ENCODE measurements at regions not wholly inside any gene's neighbourhood (a gene's known extent, or its start where the extent isn't known, plus 50 kb on each side); places are given as distances from the start of the nearest gene placed in this dataset.

DNA sequence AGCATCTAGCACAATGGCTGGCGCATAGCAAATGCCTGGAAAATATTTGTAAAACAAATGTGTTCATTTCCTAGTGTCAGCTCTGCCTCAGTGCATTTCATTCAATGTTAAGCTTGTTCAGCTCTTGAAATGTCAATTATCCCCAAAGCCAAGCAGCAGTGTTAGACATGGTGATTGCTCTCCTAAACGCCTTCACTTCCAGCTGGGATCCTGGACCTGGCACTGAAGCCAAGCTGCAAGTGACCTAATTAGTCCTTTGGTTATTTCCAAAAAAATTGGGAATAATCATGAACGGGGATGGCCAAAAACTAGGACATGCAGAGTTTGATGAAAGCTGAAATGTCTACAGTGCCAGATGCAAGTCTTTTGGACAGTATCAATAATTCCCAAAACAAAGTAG is 54.9 kb upstream of the MDGA2 start:
- no peak for TF ChIP-seq POLR2A (IDR thresholded peaks at IDR 0.05)
- TF ChIP-seq, protein P1, sequence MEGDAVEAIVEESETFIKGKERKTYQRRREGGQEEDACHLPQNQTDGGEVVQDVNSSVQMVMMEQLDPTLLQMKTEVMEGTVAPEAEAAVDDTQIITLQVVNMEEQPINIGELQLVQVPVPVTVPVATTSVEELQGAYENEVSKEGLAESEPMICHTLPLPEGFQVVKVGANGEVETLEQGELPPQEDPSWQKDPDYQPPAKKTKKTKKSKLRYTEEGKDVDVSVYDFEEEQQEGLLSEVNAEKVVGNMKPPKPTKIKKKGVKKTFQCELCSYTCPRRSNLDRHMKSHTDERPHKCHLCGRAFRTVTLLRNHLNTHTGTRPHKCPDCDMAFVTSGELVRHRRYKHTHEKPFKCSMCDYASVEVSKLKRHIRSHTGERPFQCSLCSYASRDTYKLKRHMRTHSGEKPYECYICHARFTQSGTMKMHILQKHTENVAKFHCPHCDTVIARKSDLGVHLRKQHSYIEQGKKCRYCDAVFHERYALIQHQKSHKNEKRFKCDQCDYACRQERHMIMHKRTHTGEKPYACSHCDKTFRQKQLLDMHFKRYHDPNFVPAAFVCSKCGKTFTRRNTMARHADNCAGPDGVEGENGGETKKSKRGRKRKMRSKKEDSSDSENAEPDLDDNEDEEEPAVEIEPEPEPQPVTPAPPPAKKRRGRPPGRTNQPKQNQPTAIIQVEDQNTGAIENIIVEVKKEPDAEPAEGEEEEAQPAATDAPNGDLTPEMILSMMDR (IDR thresholded peaks at IDR 0.05), result no peak

Data from uterus (tissue), 2 donors.